BLaER1 treated with 17β-estradiol and CSF1 and Interleukin-3, amounts not matched to agents 10 nM and 100 nM (cell line): ENCODE measurements at regions not wholly inside any gene's neighbourhood (a gene's known extent, or its start where the extent isn't known, plus 50 kb on each side); places are given as distances from the start of the nearest gene placed in this dataset.
A peak's percentile ranks its signal among the peaks of the same experiment; 100 is the strongest.
"Not testable (repeated sequence)": the region's sequence is repeated elsewhere in the genome, so short reads cannot be mapped to it uniquely, and the experiment has no call there.

Experiments used
- H3K27ac ChIP-seq, 11 experiments: shearing (Covaris generic); formaldehyde crosslinking; 2 replicates each; pipeline ENCODE4 v1.8.1; 2022
- H3K27me3 ChIP-seq, 11 experiments: shearing (Covaris generic); formaldehyde crosslinking; 2 replicates each; pipeline ENCODE4 v1.8.1; 2022
- H3K36me3 ChIP-seq, 11 experiments: shearing (Covaris generic); formaldehyde crosslinking; 2 replicates each; pipeline ENCODE4 v1.8.1; 2022
- H3K4me1 ChIP-seq, 10 experiments: shearing (Covaris generic); formaldehyde crosslinking; 2 replicates each; pipeline ENCODE4 v1.8.1; 2022
- H3K4me2 ChIP-seq, 11 experiments: shearing (Covaris generic); formaldehyde crosslinking; 2 replicates each; pipeline ENCODE4 v1.8.1; 2022
- H3K4me3 ChIP-seq, 10 experiments: shearing (Covaris generic); formaldehyde crosslinking; 2 replicates each; pipeline ENCODE4 v1.8.1; 2022
- H3K9ac ChIP-seq, 11 experiments: shearing (Covaris generic); formaldehyde crosslinking; 2 replicates each; pipeline ENCODE4 v1.8.1; 2022
- H3K9me3 ChIP-seq, 11 experiments: shearing (Covaris generic); formaldehyde crosslinking; replicated peaks in 1 of 11; 2 replicates each; pipeline ENCODE4 v1.8.1; 2022
- H4K20me1 ChIP-seq, 11 experiments: shearing (Covaris generic); formaldehyde crosslinking; 2 replicates each; pipeline ENCODE4 v1.8.1; 2022
- Cebpa-rat ChIP-seq, 11 experiments: shearing (Covaris generic); IDR thresholded peaks; 2 replicates each; pipeline ENCODE4 v1.8.1; 2022

DNA sequence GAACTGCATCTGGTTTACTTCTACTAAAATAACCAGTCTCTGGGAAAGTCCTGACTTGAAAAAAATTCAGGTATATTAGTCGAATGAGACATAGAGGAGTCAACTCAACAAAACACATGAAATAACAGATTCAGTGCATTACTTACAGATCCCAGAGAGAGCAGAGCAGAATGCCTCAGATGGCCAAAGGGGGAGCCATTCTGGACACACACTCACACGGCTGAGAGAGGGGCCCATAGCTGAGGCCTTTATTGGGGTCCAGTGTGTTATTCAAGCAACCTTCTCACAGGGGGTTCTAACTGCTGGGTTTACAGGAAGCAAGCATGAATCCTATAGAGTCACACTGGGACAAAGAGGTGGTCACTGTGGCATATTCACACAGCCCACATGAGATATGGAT, 135.1 kb upstream of the SNRPN start:
- Histone ChIP-seq H3K4me3 (no peak overlapping the region), H3K27me3 (no peaks in the 10 kb centered on the region), H3K4me1 (no peaks in the 10 kb centered on the region), H3K27ac (no peak overlapping the region), H3K36me3 (no peaks in the 10 kb centered on the region), H3K4me2 (no peak overlapping the region), H3K9me3 (0 out of 22 replicates have a peak, but pooled peaks cover 0 to 10% (median 0%) of the 10 kb centered on the region in 11 experiments), H3K9ac (no peak overlapping the region), H4K20me1 (no peaks in the 10 kb centered on the region)
- TF ChIP-seq Cebpa-rat (IDR thresholded peaks at IDR 0.05): no peak

DNA sequence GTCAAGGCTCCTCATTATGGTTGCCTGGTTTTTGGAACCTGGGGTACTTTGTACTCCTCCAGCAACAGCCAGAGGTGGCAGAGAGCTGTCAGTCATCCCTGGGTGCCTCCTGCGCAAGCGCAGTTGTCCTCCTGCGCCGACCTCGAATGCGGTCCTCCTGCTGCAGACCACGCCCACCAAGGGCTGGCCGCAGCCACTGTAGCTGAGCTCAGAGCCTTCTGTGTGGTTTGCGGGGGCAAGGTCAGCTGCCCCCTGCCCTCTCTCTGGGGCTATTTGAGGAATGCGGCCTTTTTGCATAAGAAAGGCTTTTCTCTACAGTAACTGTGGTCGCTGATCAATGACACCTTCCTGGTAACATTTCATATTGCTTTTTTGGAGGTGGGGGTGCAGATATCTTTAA, 131.3 kb upstream of the SNRPN start:
- Histone ChIP-seq H4K20me1 (no peaks in the 10 kb centered on the region), H3K9ac (no peak overlapping the region), H3K4me1 (no peaks in the 10 kb centered on the region), H3K27me3 (no peaks in the 10 kb centered on the region), H3K27ac (no peak overlapping the region), H3K4me3 (no peak overlapping the region), H3K36me3 (no peaks in the 10 kb centered on the region), H3K4me2 (no peak overlapping the region), H3K9me3 (peaks cover 0 to 5% (median 0%) of the 10 kb centered on the region in 11 experiments; a peak in 2 of 22 replicates)
- TF ChIP-seq Cebpa-rat (IDR thresholded peaks at IDR 0.05): no peak

DNA sequence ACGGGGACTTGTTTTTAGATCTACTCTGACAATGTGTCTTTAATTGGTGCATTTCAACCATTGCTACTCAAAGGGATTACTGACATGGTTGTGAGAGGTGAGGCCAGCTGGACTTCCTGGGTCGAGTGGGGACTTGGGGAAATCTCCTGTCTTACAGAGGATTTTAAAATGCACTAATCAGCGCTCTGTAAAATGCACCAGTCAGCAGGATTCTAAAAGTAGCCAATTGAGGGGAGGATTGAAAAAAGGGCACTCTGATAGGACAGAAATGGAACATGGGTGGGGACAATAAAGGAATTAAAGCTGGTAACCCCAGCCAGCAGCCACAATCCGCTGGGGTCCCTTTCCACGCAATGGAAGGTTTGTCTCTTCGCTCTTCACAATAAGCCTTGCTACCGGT, 122.5 kb upstream of the SNRPN start:
- Histone ChIP-seq H3K4me1 (no peaks in the 10 kb centered on the region), H3K27ac (no peak overlapping the region), H3K27me3 (no peaks in the 10 kb centered on the region), H4K20me1 (no peaks in the 10 kb centered on the region), H3K4me2 (no peak overlapping the region), H3K9ac (no peak overlapping the region), H3K9me3 (peaks cover 0 to 6% (median 5%) of the 10 kb centered on the region in 11 experiments; a peak in 7 of 22 replicates), H3K36me3 (no peaks in the 10 kb centered on the region), H3K4me3 (no peak overlapping the region)
- TF ChIP-seq Cebpa-rat (IDR thresholded peaks at IDR 0.05): no peak

DNA sequence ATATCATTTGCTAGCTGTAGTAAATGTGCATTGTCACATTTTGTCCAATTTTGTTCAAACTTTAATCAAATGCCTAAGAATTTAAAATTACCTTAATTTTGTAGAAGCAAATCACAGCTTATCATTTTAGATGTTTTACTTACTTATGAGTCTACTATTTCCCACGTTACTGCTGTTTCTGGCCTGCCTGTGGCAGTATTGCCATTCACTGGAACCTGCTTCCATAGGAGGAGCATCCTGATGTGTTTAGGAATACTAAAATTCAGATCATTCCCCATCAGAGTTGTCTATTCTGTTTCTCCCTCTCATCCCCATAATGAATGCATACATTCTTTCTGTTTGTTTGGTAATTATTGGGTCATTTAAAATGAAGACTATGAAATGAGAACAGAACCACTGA, 119.5 kb upstream of the SNRPN start:
- Histone ChIP-seq H3K27me3 (no peaks in the 10 kb centered on the region), H3K27ac (no peak overlapping the region), H3K4me1 (no peaks in the 10 kb centered on the region), H4K20me1 (no peaks in the 10 kb centered on the region), H3K9ac (no peak overlapping the region), H3K36me3 (no peaks in the 10 kb centered on the region), H3K4me2 (no peak overlapping the region), H3K9me3 (peaks cover 0 to 24% (median 11%) of the 10 kb centered on the region in 11 experiments; a peak in 7 of 22 replicates), H3K4me3 (no peak overlapping the region)
- TF ChIP-seq Cebpa-rat (IDR thresholded peaks at IDR 0.05): no peak

DNA sequence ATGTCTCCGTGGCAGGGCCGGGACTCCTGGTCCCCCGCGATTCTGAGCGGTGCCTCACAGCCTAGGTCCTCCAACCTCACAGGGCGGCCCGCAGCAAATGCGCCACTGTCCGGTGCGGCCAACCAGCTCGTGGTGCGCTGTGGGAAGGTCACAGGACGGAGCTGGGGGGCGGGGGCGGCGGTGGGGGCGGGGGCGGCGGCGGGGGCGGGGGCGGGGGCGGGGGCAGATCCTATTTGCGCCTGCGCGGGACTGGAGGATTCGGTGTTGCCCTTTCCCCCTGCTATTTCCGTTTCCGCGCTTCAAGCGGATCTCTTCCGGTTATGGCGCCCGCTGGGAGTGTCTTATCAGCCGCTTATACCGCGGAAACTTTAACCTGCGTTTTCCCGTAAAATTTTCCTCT, 106.7 kb upstream of the SNRPN start:
- H3K4me1 ChIP-seq: no peaks in the 10 kb centered on the region
- H3K4me2 ChIP-seq: no peak overlapping the region
- no peak for TF ChIP-seq Cebpa-rat (IDR thresholded peaks at IDR 0.05)
- H3K27me3 ChIP-seq: no peaks in the 10 kb centered on the region
- H3K9me3 ChIP-seq: 0 out of 22 replicates have a peak, but pooled peaks cover 0 to 4% (median 0%) of the 10 kb centered on the region in 11 experiments
- H3K4me3 ChIP-seq: no peak overlapping the region
- H3K27ac ChIP-seq: no peak overlapping the region
- H3K36me3 ChIP-seq: no peaks in the 10 kb centered on the region
- no peak overlapping the region for H3K9ac ChIP-seq
- H4K20me1 ChIP-seq: no peaks in the 10 kb centered on the region

DNA sequence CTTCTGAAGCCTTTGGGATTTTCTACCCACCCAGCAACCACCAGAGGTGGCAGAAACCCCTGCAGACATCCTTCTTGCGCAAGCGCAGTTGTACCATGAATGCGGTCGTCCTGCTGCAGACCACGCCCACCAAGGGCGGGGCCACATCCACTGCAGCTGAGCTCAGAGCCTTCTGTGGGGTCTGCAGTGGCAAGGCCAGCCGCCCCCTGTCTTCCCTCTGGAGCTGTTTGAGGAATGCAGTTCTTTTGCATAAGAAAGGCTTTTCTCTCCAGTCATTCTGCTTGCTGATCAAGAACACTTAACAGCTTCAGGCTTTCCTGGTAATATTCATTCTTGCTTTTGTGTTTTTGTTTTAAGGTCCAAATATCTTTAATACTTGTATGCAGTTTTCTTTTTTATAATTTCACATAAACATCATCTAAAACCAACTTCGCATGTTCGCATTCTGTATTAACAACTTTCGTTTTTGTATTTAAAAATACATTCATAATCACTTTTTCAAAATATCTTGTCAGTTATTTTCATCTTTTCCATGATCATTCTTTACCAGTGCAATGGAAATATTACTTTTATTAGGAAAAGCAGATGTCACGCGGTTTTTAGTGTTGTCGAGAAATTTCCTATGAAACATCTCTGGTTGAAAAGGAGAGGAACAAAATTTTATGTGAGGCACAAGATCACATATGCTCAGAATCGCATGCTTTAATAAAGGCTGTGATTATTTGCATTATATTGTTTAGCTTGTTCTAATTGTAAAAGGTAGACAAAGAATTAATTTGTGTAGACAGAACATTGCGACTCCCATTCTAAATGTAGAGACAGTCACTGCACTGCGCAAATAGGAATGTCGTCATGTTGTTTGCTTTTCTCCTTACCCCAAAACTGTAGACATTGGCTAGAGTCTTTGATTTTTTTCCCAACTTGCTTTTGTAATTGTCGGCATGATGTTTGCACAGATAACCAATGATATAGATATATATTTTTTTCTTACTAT, 98.1 kb upstream of the SNRPN start:
- H3K9ac ChIP-seq: no peak overlapping the region
- peak in 4 of 11 experiments; percentile 9 to 49 (median 22); a peak in 3 of 22 replicates for TF ChIP-seq Cebpa-rat (IDR thresholded peaks at IDR 0.05)
- H3K4me2 ChIP-seq: no peak overlapping the region
- no peak overlapping the region for H3K4me3 ChIP-seq
- H3K27ac ChIP-seq: no peak overlapping the region
- no peaks in the 10 kb centered on the region for H3K36me3 ChIP-seq
- H3K4me1 ChIP-seq: no peaks in the 10 kb centered on the region
- peaks cover 0 to 5% (median 0%) of the 10 kb centered on the region in 11 experiments; a peak in 1 of 22 replicates for H3K27me3 ChIP-seq
- H4K20me1 ChIP-seq: no peaks in the 10 kb centered on the region
- H3K9me3 ChIP-seq: peaks cover 0 to 5% (median 0%) of the 10 kb centered on the region in 11 experiments; a peak in 2 of 22 replicates

DNA sequence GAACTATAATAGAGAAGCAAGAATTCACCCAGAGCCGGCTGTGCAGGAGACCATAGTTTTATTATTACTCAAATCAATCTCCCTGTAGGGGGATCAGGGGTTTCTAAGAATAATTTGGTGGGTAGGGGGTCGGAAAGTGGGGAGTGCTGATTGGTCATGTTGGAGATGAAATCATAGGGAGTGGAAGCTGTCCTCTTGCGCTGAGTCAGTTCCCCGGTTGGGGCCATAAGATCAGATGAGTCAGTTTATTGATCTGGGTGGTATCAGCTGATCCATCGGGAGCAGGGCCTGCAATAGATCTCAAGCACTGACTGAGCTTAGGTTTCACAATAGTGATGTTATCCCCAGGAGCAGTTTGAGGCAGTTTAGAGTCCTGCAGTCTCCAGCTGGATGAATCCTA, 97.0 kb upstream of the SNRPN start:
- H3K4me1 ChIP-seq: no peaks in the 10 kb centered on the region
- H3K27me3 ChIP-seq: peaks cover 0 to 5% (median 0%) of the 10 kb centered on the region in 11 experiments; a peak in 1 of 22 replicates
- no peak overlapping the region for H3K4me3 ChIP-seq
- H4K20me1 ChIP-seq: no peaks in the 10 kb centered on the region
- no peak for TF ChIP-seq Cebpa-rat (IDR thresholded peaks at IDR 0.05)
- no peak overlapping the region for H3K4me2 ChIP-seq
- peaks cover 0 to 5% (median 0%) of the 10 kb centered on the region in 11 experiments; a peak in 2 of 22 replicates for H3K9me3 ChIP-seq
- H3K27ac ChIP-seq: no peak overlapping the region
- H3K9ac ChIP-seq: no peak overlapping the region
- H3K36me3 ChIP-seq: no peaks in the 10 kb centered on the region

DNA sequence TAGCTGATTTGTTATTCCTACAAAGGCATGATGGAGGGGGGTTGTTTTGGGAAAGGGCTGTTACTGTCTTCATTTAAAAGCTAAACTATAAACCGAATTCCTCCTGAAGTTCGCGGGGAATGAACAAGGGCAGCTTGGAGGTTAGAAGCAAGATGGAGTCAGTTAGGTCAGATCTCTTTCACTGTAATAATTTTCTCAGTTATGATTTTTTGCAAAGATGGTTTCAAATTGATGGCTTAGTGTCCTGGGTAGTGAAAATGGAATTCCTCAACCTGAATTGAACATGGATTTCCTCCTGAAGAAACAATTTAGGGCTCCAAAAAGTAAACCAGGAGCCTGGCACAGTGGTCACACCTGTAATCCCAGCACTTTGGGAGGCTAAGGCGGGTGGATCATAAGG, 96.6 kb upstream of the SNRPN start:
- not testable (repeated sequence) for H3K36me3 ChIP-seq, H3K4me3 ChIP-seq, H3K27ac ChIP-seq, H3K4me1 ChIP-seq, H4K20me1 ChIP-seq, H3K9me3 ChIP-seq, H3K27me3 ChIP-seq, H3K4me2 ChIP-seq, H3K9ac ChIP-seq

DNA sequence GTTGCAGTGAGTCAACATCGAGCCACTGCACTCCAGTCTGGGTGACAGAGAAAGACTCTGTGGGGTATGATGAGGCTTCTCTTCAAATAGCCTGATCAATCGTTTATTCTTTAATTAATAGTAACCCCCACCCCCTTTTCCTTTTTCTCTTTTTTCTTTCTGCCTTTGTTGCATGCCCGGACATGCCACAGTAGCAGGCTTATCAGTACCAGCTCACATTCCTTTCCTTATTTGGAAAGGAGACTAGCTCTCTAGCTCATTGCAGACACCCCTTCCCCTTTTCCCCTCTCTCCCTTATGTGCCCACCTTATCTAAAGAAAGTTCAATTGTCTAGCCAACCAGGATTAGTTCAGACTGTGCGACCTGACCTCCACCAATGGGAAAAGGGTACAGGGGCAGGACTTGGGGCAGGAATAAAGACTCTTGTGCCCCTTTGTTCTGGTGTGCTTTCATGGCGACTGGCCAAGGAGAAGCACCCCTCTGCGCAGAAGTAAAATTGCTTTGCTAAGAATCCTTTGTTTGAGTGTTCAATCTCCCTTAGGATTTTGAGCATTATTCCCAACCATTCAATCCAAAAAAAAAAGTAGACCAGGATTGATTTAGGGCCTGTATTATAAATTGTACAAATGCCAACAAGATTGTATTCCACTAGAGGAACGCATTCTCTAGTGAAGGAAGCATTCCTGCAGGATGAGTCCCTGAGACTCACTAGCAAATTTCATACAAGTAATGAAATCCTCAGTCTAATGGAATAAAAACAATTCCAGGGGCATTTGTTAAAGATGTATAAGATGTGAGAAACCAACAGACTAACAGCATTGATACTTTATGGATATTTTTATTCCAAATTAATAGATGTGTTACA, 95.8 kb upstream of the SNRPN start:
- peaks cover 0 to 5% (median 0%) of the 10 kb centered on the region in 11 experiments; a peak in 2 of 22 replicates for H3K9me3 ChIP-seq
- no peak overlapping the region for H3K4me3 ChIP-seq
- no peak for TF ChIP-seq Cebpa-rat (IDR thresholded peaks at IDR 0.05)
- H3K4me2 ChIP-seq: no peak overlapping the region
- no peak overlapping the region for H3K27ac ChIP-seq
- H4K20me1 ChIP-seq: no peaks in the 10 kb centered on the region
- H3K9ac ChIP-seq: no peak overlapping the region
- peaks cover 0 to 5% (median 0%) of the 10 kb centered on the region in 11 experiments; a peak in 1 of 22 replicates for H3K27me3 ChIP-seq
- no peaks in the 10 kb centered on the region for H3K36me3 ChIP-seq
- H3K4me1 ChIP-seq: no peaks in the 10 kb centered on the region
